SU-DHL-6 (cell line): ENCODE measurements at regions not wholly inside any gene's neighbourhood (a gene's known extent, or its start where the extent isn't known, plus 50 kb on each side); places are given as distances from the start of the nearest gene placed in this dataset.

ENCODE experiments used
- EZH2phosphoT487 ChIP-seq: fragments of 200-600 bp; sonication (generic), shearing (Covaris generic); conservative IDR thresholded peaks from 2 replicates; pipeline ENCODE4 v1.6.1; 2018; ENCODE audit warnings: mild to moderate bottlenecking, antibody characterized with exemption, low read length, moderate library complexity, mixed read lengths
- TF ChIP-seq, protein P1 (sequence below): fragments of 200-600 bp; sonication (generic); IDR thresholded peaks from one replicate; pipeline ENCODE4 v1.5.1; 2017; ENCODE audit warnings: antibody characterized with exemption, mild to moderate bottlenecking, low read length, moderate library complexity; ENCODE audit not compliant: insufficient read depth, poor library complexity, severe bottlenecking

DNA sequence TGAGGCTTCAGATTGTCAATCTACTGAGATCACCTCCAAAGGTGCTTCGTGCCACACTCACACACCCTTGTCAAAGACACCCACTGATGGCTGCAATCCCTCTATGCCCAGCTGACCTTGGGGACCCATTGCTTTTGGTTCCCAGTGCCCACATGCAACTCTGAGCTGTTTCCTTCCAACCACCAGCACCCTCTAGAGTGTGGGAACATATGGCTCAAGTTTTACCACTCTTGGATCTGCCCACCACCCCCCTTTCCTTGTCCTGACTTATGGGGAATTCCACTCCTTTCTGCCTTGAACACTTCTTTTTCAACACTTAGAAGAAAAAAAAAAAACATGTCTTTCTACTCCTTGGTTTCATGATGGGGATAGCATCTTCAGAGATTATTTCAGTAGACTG is 360.2 kb downstream of the ENC1 start:
- TF ChIP-seq, protein P1, sequence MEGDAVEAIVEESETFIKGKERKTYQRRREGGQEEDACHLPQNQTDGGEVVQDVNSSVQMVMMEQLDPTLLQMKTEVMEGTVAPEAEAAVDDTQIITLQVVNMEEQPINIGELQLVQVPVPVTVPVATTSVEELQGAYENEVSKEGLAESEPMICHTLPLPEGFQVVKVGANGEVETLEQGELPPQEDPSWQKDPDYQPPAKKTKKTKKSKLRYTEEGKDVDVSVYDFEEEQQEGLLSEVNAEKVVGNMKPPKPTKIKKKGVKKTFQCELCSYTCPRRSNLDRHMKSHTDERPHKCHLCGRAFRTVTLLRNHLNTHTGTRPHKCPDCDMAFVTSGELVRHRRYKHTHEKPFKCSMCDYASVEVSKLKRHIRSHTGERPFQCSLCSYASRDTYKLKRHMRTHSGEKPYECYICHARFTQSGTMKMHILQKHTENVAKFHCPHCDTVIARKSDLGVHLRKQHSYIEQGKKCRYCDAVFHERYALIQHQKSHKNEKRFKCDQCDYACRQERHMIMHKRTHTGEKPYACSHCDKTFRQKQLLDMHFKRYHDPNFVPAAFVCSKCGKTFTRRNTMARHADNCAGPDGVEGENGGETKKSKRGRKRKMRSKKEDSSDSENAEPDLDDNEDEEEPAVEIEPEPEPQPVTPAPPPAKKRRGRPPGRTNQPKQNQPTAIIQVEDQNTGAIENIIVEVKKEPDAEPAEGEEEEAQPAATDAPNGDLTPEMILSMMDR, result no peak
- TF ChIP-seq EZH2phosphoT487, result no peak
